HEK293 (cell line): ENCODE measurements at regions not wholly inside any gene's neighbourhood (a gene's known extent, or its start where the extent isn't known, plus 50 kb on each side); places are given as distances from the start of the nearest gene placed in this dataset.

Experiments
- CTCF ChIA-PET: fragments of 350-600 bp; formaldehyde crosslinking; extraction: SDS; loops from one replicate; lab custom pipeline; 2021; ENCODE audit warnings: antibody characterized with exemption; lab: Yijun Ruan, JAX
- POLR2A ChIA-PET: fragments of 300-600 bp; formaldehyde crosslinking; extraction: SDS; loops from one replicate; lab custom pipeline; 2020; ENCODE audit warnings: antibody characterized with exemption, inconsistent platforms; lab: Yijun Ruan, JAX
- H3K27ac ChIP-seq: fragments of 200-500 bp; sonication (Bioruptor generic); 2 replicates; pipeline ENCODE4 v1.5.1; 2014; ENCODE audit warnings: low read depth, low read length, control low read depth, inconsistent platforms; ENCODE audit errors: extremely low read depth
- H3K36me3 ChIP-seq, 2 experiments: fragments of 200-500 bp in 1 of 2; sonication (Bioruptor generic) in 1 of 2; 1 replicate in 1 of 2; 2 replicates in 1 of 2; pipeline ENCODE4 v1.5.1; 2014 to 2017; ENCODE audit warnings: inconsistent platforms in 2 of 2, low read length in 2 of 2; ENCODE audit not compliant: control insufficient read depth in 2 of 2, insufficient read depth in 1 of 2
- H3K4me1 ChIP-seq: fragments of 200-500 bp; sonication (Bioruptor generic); 2 replicates; pipeline ENCODE4 v1.5.1; 2014; ENCODE audit warnings: mild to moderate bottlenecking, low read length, inconsistent platforms; ENCODE audit not compliant: control insufficient read depth, insufficient read depth
- H3K4me3 ChIP-seq: 2 replicates; pipeline ENCODE4 v1.5.1; 2011; ENCODE audit warnings: low read depth, mild to moderate bottlenecking, control low read depth, low read length, moderate library complexity
- H3K9me3 ChIP-seq: fragments of 200-500 bp; sonication (Bioruptor generic); 2 replicates; pipeline ENCODE4 v1.5.1; 2014; ENCODE audit warnings: low read depth, low read length, inconsistent platforms; ENCODE audit not compliant: control insufficient read depth, insufficient read depth
- EGR2 ChIP-seq: fragments of 450-650 bp; formaldehyde crosslinking; IDR thresholded peaks from 2 replicates; pipeline ENCODE4 v1.5.1; 2016; ENCODE audit warnings: low read depth, missing biosample characterization, missing genetic modification characterization
- IKZF3 ChIP-seq: fragments of 450-650 bp; IDR thresholded peaks from 2 replicates; pipeline ENCODE4 v1.5.0; 2018; ENCODE audit warnings: missing biosample characterization, mild to moderate bottlenecking, missing genetic modification characterization, moderate library complexity
- KLF1 ChIP-seq: fragments of 450-650 bp; formaldehyde crosslinking; IDR thresholded peaks from 2 replicates; pipeline ENCODE4 v1.5.1; 2016; ENCODE audit warnings: missing biosample characterization, missing genetic modification characterization
- PRDM1 ChIP-seq: fragments of 450-650 bp; formaldehyde crosslinking; IDR thresholded peaks from 2 replicates; pipeline ENCODE4; 2016; ENCODE audit warnings: missing biosample characterization, missing genetic modification characterization
- SCRT2 ChIP-seq: fragments of 450-650 bp; formaldehyde crosslinking; IDR thresholded peaks from 2 replicates; pipeline ENCODE4 v1.5.1; 2016; ENCODE audit warnings: missing biosample characterization, missing genetic modification characterization
- ZBTB49 ChIP-seq: fragments of 450-650 bp; formaldehyde crosslinking; IDR thresholded peaks from 2 replicates; pipeline ENCODE4 v1.5.1; 2016; ENCODE audit warnings: missing biosample characterization, missing genetic modification characterization, low read depth
- ZIC2 ChIP-seq: fragments of 450-650 bp; formaldehyde crosslinking; IDR thresholded peaks from 2 replicates; pipeline ENCODE4 v1.5.1; 2016; ENCODE audit warnings: missing biosample characterization, missing genetic modification characterization
- ZNF221 ChIP-seq: fragments of 450-650 bp; formaldehyde crosslinking; IDR thresholded peaks from 2 replicates; pipeline ENCODE4 v1.5.1; 2017; ENCODE audit warnings: missing biosample characterization, missing genetic modification characterization, borderline replicate concordance
- ZNF311 ChIP-seq: fragments of 450-650 bp; formaldehyde crosslinking; IDR thresholded peaks from 2 replicates; pipeline ENCODE4 v1.5.1; 2017; ENCODE audit warnings: missing biosample characterization, missing genetic modification characterization, borderline replicate concordance
- ZNF510 ChIP-seq: fragments of 450-650 bp; formaldehyde crosslinking; IDR thresholded peaks from 2 replicates; pipeline ENCODE4 v1.5.1; 2018; ENCODE audit warnings: mild to moderate bottlenecking, missing genetic modification characterization, missing biosample characterization; ENCODE audit not compliant: insufficient replicate concordance
- ZNF623 ChIP-seq: fragments of 450-650 bp; formaldehyde crosslinking; IDR thresholded peaks from 2 replicates; pipeline ENCODE4 v1.5.1; 2016; ENCODE audit warnings: missing biosample characterization, missing genetic modification characterization
- ZNF624 ChIP-seq: fragments of 450-650 bp; formaldehyde crosslinking; IDR thresholded peaks from 2 replicates; pipeline ENCODE4 v1.5.1; 2017; ENCODE audit warnings: missing biosample characterization, missing genetic modification characterization
- ZNF664 ChIP-seq: fragments of 450-650 bp; formaldehyde crosslinking; IDR thresholded peaks from 2 replicates; pipeline ENCODE4 v1.5.1; 2016; ENCODE audit warnings: missing biosample characterization, missing genetic modification characterization
- ZNF707 ChIP-seq: fragments of 450-650 bp; formaldehyde crosslinking; IDR thresholded peaks from 2 replicates; pipeline ENCODE4 v1.5.1; 2016; ENCODE audit warnings: missing biosample characterization, missing genetic modification characterization
- ZNF776 ChIP-seq: fragments of 450-650 bp; formaldehyde crosslinking; IDR thresholded peaks from 2 replicates; pipeline ENCODE4 v1.5.0; 2017; ENCODE audit warnings: missing biosample characterization, missing genetic modification characterization, borderline replicate concordance
- ZNF843 ChIP-seq: fragments of 450-650 bp; formaldehyde crosslinking; IDR thresholded peaks from 2 replicates; pipeline ENCODE4 v1.5.1; 2016; ENCODE audit warnings: missing biosample characterization, missing genetic modification characterization
- TF ChIP-seq, protein P1 (sequence below): fragments of 450-650 bp; formaldehyde crosslinking; IDR thresholded peaks from 2 replicates; pipeline ENCODE4 v1.5.1; 2016; ENCODE audit warnings: missing biosample characterization, missing genetic modification characterization, low read depth
- TF ChIP-seq, protein P2 (sequence below): fragments of 450-650 bp; formaldehyde crosslinking; IDR thresholded peaks from 2 replicates; pipeline ENCODE4 v1.5.1; 2016; ENCODE audit warnings: missing biosample characterization, missing genetic modification characterization

DNA sequence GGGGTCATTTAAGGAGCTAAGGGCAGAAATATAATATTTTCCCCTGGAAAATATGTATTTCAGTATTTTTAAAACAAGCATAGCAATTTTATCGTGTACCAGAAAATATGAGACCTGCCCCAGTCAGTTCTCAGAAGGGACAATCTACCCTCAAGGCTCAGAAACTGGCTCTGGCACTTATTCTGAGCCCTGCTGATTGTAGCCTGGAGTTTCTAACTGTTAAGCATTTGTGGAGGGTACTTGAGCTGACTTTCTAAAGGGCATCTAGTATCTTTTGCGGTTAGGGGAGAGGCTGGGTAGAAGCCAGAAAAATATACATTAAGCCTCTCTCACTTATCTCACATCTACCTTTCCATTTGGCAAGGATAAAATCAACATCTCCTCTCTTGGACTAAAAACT is 71.3 kb upstream of the FSHB start:
- H3K4me3 ChIP-seq = no peak overlapping the region
- no peaks in the 10 kb centered on the region for H3K36me3 ChIP-seq
- CTCF ChIA-PET = interaction anchor here (0.7 to 3.8 kb wide), 4 partner anchors 9 to 86 kb away, joined by 3 to 28 read pairs (median 4); no protein-coding TSS in a partner anchor
- POLR2A ChIA-PET = no interaction called here
- H3K9me3 ChIP-seq = no peaks in the 10 kb centered on the region
- no peaks in the 10 kb centered on the region for H3K4me1 ChIP-seq
- no peak overlapping the region for H3K27ac ChIP-seq
- TF ChIP-seq ZBTB49 (tag by site-specific recombination) = no peak

- CTCF ChIA-PET = interaction anchor here (1.1 to 1.2 kb wide), 2 partner anchors 22 to 31 kb away, joined by 3 to 4 read pairs; no protein-coding TSS in a partner anchor
- H3K36me3 ChIP-seq = no peaks in the 10 kb centered on the region
- no peaks in the 10 kb centered on the region for H3K9me3 ChIP-seq
- TF ChIP-seq ZNF843 (no peak), ZIC2 (tag by site-specific recombination) (no peak), SCRT2 (tag by site-specific recombination) (no peak), PRDM1 (tag by site-specific recombination) (no peak), KLF1 (tag by site-specific recombination) (no peak), EGR2 (no peak), ZNF707 (no peak), IKZF3 (tag by site-specific recombination) (no peak), ZNF623 (no peak), ZNF624 (tag by site-specific recombination) (no peak), ZNF311 (tag by site-specific recombination) (no peak), ZNF221 (tag by site-specific recombination) (no peak), ZNF664 (tag by site-specific recombination) (no peak), ZNF510 (no peak), ZNF776 (no peak)
- TF ChIP-seq, protein P1, sequence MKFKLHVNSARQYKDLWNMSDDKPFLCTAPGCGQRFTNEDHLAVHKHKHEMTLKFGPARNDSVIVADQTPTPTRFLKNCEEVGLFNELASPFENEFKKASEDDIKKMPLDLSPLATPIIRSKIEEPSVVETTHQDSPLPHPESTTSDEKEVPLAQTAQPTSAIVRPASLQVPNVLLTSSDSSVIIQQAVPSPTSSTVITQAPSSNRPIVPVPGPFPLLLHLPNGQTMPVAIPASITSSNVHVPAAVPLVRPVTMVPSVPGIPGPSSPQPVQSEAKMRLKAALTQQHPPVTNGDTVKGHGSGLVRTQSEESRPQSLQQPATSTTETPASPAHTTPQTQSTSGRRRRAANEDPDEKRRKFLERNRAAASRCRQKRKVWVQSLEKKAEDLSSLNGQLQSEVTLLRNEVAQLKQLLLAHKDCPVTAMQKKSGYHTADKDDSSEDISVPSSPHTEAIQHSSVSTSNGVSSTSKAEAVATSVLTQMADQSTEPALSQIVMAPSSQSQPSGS (tag by site-specific recombination) = no peak
- TF ChIP-seq, protein P2, sequence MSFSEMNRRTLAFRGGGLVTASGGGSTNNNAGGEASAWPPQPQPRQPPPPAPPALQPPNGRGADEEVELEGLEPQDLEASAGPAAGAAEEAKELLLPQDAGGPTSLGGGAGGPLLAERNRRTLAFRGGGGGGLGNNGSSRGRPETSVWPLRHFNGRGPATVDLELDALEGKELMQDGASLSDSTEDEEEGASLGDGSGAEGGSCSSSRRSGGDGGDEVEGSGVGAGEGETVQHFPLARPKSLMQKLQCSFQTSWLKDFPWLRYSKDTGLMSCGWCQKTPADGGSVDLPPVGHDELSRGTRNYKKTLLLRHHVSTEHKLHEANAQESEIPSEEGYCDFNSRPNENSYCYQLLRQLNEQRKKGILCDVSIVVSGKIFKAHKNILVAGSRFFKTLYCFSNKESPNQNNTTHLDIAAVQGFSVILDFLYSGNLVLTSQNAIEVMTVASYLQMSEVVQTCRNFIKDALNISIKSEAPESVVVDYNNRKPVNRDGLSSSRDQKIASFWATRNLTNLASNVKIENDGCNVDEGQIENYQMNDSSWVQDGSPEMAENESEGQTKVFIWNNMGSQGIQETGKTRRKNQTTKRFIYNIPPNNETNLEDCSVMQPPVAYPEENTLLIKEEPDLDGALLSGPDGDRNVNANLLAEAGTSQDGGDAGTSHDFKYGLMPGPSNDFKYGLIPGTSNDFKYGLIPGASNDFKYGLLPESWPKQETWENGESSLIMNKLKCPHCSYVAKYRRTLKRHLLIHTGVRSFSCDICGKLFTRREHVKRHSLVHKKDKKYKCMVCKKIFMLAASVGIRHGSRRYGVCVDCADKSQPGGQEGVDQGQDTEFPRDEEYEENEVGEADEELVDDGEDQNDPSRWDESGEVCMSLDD (tag by site-specific recombination) = no peak
- TF ChIP-seq, all 188 proteins: peak for 0
- Histone ChIP-seq H3K4me3 (no peak overlapping the region), H3K4me1 (no peaks in the 10 kb centered on the region), H3K27ac (no peak overlapping the region)
- POLR2A ChIA-PET = no interaction called here
Measured at GRCh38 chr11:30165652-30166051, 65.2 kb upstream of the FSHB start.
